PC-9 (cell line): ENCODE measurements at regions not wholly inside any gene's neighbourhood (a gene's known extent, or its start where the extent isn't known, plus 50 kb on each side); places are given as distances from the start of the nearest gene placed in this dataset.

ENCODE experiments used
- CTCF ChIP-seq: fragments of 200-600 bp; sonication (generic); conservative IDR thresholded peaks from 2 replicates; pipeline ENCODE4 v1.6.1; 2017; ENCODE audit warnings: mixed run types, antibody characterized with exemption, mild to moderate bottlenecking, moderate library complexity
- EZH2 ChIP-seq: fragments of 200-600 bp; sonication (generic); IDR thresholded peaks from 2 replicates; pipeline ENCODE4 v1.8.0; 2017; ENCODE audit warnings: antibody characterized with exemption, low read depth

DNA sequence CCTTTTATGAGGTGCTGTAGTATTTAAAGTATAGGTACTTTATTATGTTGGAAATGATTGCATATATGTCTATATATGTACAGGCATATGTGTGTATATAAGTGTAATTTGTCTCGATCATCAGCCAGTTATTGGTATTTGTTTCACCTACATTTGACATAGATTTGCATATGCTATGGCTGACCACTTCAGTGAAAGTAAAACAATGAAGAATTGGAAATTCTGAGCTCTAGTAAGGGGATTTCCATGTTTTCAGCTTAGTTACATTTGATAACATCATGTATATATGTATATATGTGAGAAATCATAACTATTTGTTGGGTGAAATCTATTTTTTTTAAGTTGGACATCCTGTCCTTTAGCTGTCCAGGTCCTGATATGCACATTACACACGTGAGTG lies 1303.9 kb downstream of the EFNB2 start:
- TF ChIP-seq CTCF (no peak), EZH2 (no peak)
